ENCODE measurements at regions not wholly inside any gene's neighbourhood (a gene's known extent, or its start where the extent isn't known, plus 50 kb on each side); places are given as distances from the start of the nearest gene placed in this dataset.

DNA sequence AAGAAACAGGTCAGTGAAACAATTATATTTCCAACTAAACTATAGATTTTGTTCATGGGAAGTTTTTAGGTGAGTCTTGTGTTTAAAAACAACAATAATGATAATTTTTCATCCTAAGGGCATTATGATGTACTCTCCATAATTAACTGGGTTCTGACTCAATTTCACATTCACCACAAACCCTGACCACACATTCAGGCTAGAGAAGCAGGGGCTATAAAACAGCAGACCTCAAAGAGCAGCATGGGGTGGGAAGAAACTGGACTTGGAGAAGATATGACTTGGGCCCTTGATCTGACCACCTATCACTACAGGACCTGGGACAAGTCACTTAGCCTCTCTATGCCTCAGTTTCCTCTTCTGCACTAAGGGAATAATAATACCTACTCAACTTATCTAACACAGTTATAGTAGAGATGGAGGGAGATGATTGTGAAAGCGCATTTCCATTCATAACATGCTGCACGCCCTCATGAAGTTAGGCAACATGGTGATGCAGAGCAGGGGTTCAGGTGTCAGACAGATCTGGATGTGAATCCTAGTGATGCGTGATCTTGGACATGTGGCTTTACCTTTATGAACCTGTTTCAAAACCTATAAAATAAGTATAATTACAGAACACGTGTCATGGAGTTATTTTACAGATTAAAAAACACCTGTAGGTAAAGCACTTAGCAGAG, 63.0 kb upstream of the ACP3 start:
- Histone ChIP-seq H3K27ac (no peak overlapping the region), H3K36me3 (no peaks in the 10 kb centered on the region), H3K27me3 (no peaks in the 10 kb centered on the region), H3K4me3 (no peak overlapping the region), H3K9me3 (no peaks in the 10 kb centered on the region), H3K4me1 (no peaks in the 10 kb centered on the region)
- no peak for DNase-seq (ENCODE audit: extremely low spot score in 2 of 2)
- TF ChIP-seq POLR2AphosphoS5 (IDR thresholded peaks at IDR 0.05; ENCODE audit: insufficient read depth in 1 of 2, low read depth in 1 of 2): no peak
- TF ChIP-seq CTCF (IDR thresholded peaks at IDR 0.05): no peak
- TF ChIP-seq POLR2A (IDR thresholded peaks at IDR 0.05): no peak
- intact Hi-C loops (cut with DNase I): loop anchor here (10.0 kb wide), 1 partner anchor 91 kb away; no protein-coding TSS in a partner anchor

GRCh38 chr3:132255041-132255745, 62.0 kb upstream of the ACP3 start:
- TF ChIP-seq POLR2AphosphoS5 (IDR thresholded peaks at IDR 0.05; ENCODE audit: insufficient read depth in 1 of 2, low read depth in 1 of 2): no peak
- no peak for TF ChIP-seq POLR2A (IDR thresholded peaks at IDR 0.05)
- no peak for TF ChIP-seq CTCF (IDR thresholded peaks at IDR 0.05)

GRCh38 chr3:132256989-132257388, 60.2 kb upstream of the ACP3 start:
- H3K36me3 ChIP-seq: no peaks in the 10 kb centered on the region
- intact Hi-C loops (cut with DNase I): loop anchor here (10.0 kb wide), 1 partner anchor 88 kb away; no protein-coding TSS in a partner anchor
- peak; percentile 24 to 37 (median 27) for TF ChIP-seq CTCF (IDR thresholded peaks at IDR 0.05)
- TF ChIP-seq POLR2A (IDR thresholded peaks at IDR 0.05): no peak
- TF ChIP-seq POLR2AphosphoS5 (IDR thresholded peaks at IDR 0.05; ENCODE audit: insufficient read depth in 1 of 2, low read depth in 1 of 2): no peak
- no peak for DNase-seq (ENCODE audit: extremely low spot score in 2 of 2)
- H3K4me3 ChIP-seq: no peak overlapping the region
- no peaks in the 10 kb centered on the region for H3K9me3 ChIP-seq
- H3K27ac ChIP-seq: no peak overlapping the region
- H3K4me1 ChIP-seq: no peaks in the 10 kb centered on the region
- H3K27me3 ChIP-seq: no peaks in the 10 kb centered on the region

More at GRCh38 chr3:132255041-132255745, 62.0 kb upstream of the ACP3 start:
- no peak overlapping the region for H3K4me3 ChIP-seq
- no peaks in the 10 kb centered on the region for H3K9me3 ChIP-seq
- H3K27ac ChIP-seq: no peak overlapping the region
- H3K36me3 ChIP-seq: no peaks in the 10 kb centered on the region
- no peaks in the 10 kb centered on the region for H3K27me3 ChIP-seq
- DNase-seq (ENCODE audit: extremely low spot score in 2 of 2): no peak
- no peaks in the 10 kb centered on the region for H3K4me1 ChIP-seq
- intact Hi-C loops (cut with DNase I): loop anchor here (10.0 kb wide), 1 partner anchor 90 kb away; no protein-coding TSS in a partner anchor

- Histone ChIP-seq H3K9me3 (no peaks in the 10 kb centered on the region), H3K4me1 (no peaks in the 10 kb centered on the region), H3K27me3 (no peaks in the 10 kb centered on the region), H3K27ac (no peak overlapping the region), H3K4me3 (peak overlapping the region in 1 of 2 donors; percentile 4), H3K36me3 (no peaks in the 10 kb centered on the region)
- intact Hi-C loops (cut with DNase I): no loop called here
- no peak for DNase-seq (ENCODE audit: extremely low spot score in 2 of 2)
- TF ChIP-seq CTCF (IDR thresholded peaks at IDR 0.05): no peak
- TF ChIP-seq POLR2AphosphoS5 (IDR thresholded peaks at IDR 0.05; ENCODE audit: insufficient read depth in 1 of 2, low read depth in 1 of 2): no peak
- no peak for TF ChIP-seq POLR2A (IDR thresholded peaks at IDR 0.05)
These were observed 55.7 kb upstream of the ACP3 start for GRCh38 chr3:132261506-132261905.

DNA sequence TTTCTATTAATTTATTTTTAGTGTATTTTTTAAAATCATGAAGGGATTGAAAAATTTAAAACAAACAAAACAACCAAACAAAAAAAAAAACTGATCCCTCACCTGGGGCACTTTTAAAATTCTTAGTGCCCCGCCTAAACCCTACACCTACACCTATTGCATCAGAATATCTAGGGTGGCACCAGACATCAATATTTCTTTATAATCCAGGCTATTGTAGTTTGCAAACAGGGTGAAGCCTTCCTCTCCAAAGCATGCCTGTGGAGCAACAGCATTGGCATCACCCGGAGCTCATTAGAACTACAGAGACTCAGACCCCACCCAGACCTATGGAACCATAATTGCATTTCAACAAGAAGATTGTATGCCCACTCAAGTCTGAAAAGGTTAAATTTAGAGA, 54.9 kb upstream of the ACP3 start:
- Histone ChIP-seq H3K27me3 (no peaks in the 10 kb centered on the region), H3K36me3 (no peaks in the 10 kb centered on the region), H3K9me3 (no peaks in the 10 kb centered on the region), H3K27ac (no peak overlapping the region), H3K4me1 (no peaks in the 10 kb centered on the region), H3K4me3 (no peak overlapping the region)
- intact Hi-C loops (cut with DNase I): no loop called here
- TF ChIP-seq POLR2A (IDR thresholded peaks at IDR 0.05) (no peak), CTCF (IDR thresholded peaks at IDR 0.05) (no peak), POLR2AphosphoS5 (IDR thresholded peaks at IDR 0.05; ENCODE audit: insufficient read depth in 1 of 2, low read depth in 1 of 2) (no peak)
- DNase-seq (ENCODE audit: extremely low spot score in 2 of 2): no peak
